Ectodermal cell (in vitro differentiated cells): ENCODE measurements at regions not wholly inside any gene's neighbourhood (a gene's known extent, or its start where the extent isn't known, plus 50 kb on each side); places are given as distances from the start of the nearest gene placed in this dataset.

ENCODE experiments used
- H3K27ac ChIP-seq: 2 replicates; pipeline ENCODE4 v1.7.0; 2013; ENCODE audit warnings: mild to moderate bottlenecking, low read depth, low read length; ENCODE audit not compliant: insufficient read depth, poor library complexity, severe bottlenecking
- H3K27me3 ChIP-seq: 2 replicates; pipeline ENCODE4 v1.7.0; 2013; ENCODE audit warnings: mild to moderate bottlenecking, low read length; ENCODE audit not compliant: insufficient read depth, control insufficient read depth, poor library complexity, severe bottlenecking
- H3K36me3 ChIP-seq: one replicate; pipeline ENCODE4 v1.7.0; 2013; ENCODE audit warnings: low read length; ENCODE audit not compliant: control insufficient read depth, insufficient read depth
- H3K4me1 ChIP-seq: one replicate; pipeline ENCODE4 v1.7.0; 2013; ENCODE audit warnings: low read length; ENCODE audit not compliant: control insufficient read depth, insufficient read depth
- H3K4me3 ChIP-seq: 2 replicates; pipeline ENCODE4 v1.7.0; 2013; ENCODE audit warnings: low read depth, low read length, control low read depth; ENCODE audit not compliant: insufficient read depth
- H3K9me3 ChIP-seq: 2 replicates; pipeline ENCODE4 v1.7.0; 2013; ENCODE audit warnings: mild to moderate bottlenecking, low read length, moderate library complexity; ENCODE audit not compliant: control insufficient read depth
- WGBS, 2 experiments: methylation state at CpG; one replicate each; pipeline ENCODE4 v1.1.7; 2013; ENCODE audit warnings: missing lambda C conversion rate in 2 of 2; 5-methylcytosine and 5-hydroxymethylcytosine counted together

- Histone ChIP-seq H3K27ac (no peak overlapping the region), H3K9me3 (no peaks in the 10 kb centered on the region), H3K27me3 (no peaks in the 10 kb centered on the region), H3K4me1 (no peaks in the 10 kb centered on the region), H3K36me3 (no peaks in the 10 kb centered on the region), H3K4me3 (no peak overlapping the region)
- WGBS, 2 experiments = 67 to 98% methylated on average over 1 to 2 of the region's 2 CpGs
Observed at GRCh38 chr2:163799807-163800206, 64.0 kb upstream of the FIGN start.

DNA sequence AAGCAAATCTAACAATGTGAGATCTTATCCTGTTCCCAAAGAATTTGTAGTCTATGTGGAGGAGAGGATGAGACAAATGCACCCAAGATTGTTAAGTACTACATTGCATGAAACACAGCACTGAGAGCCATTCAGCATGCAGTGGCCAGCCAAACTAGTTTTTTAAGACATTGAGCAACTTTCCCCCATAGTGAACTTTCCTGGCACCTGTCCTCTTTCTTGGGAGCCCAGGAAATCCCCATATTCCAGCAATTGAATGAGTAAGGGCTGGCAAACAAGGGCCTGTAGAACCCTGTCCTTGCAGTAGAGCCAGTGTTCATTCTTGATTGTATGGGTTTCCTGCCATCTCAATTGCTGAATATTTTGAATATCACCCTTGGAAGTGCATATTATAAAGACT is 58.8 kb upstream of the FIGN start:
- Histone ChIP-seq H3K4me1 (no peaks in the 10 kb centered on the region), H3K4me3 (no peak overlapping the region), H3K36me3 (no peaks in the 10 kb centered on the region), H3K27ac (no peak overlapping the region), H3K9me3 (no peaks in the 10 kb centered on the region), H3K27me3 (no peaks in the 10 kb centered on the region)
